MM.1S (cell line): ENCODE measurements at regions not wholly inside any gene's neighbourhood (a gene's known extent, or its start where the extent isn't known, plus 50 kb on each side); places are given as distances from the start of the nearest gene placed in this dataset.

Experiments
- DNase-seq: peaks from one replicate; pipeline ENCODE4 v3.0.0-alpha.2; 2015
- H2AFZ ChIP-seq: fragments of 300-600 bp; sonication (generic); 2 replicates; pipeline ENCODE4 v1.6.0; 2016; ENCODE audit warnings: antibody characterized with exemption, low read length
- H3F3A ChIP-seq: fragments of 300-600 bp; sonication (generic); 2 replicates; pipeline ENCODE4 v1.6.1; 2016; ENCODE audit warnings: mild to moderate bottlenecking, antibody characterized with exemption, low read length, moderate library complexity, mixed read lengths; ENCODE audit not compliant: insufficient read depth
- H3K27ac ChIP-seq: fragments of 300-600 bp; sonication (generic); 2 replicates; pipeline ENCODE4 v1.5.1; 2016; ENCODE audit warnings: mild to moderate bottlenecking, low read length
- H3K27me3 ChIP-seq: fragments of 300-600 bp; sonication (generic); replicated peaks from 2 replicates; pipeline ENCODE4 v1.6.0; 2016; ENCODE audit warnings: low read length; ENCODE audit not compliant: insufficient read depth
- H3K36me3 ChIP-seq: fragments of 300-600 bp; sonication (generic); replicated peaks from 2 replicates; pipeline ENCODE4 v1.6.1; 2016; ENCODE audit warnings: mild to moderate bottlenecking, low read length, mixed read lengths; ENCODE audit not compliant: insufficient read depth
- H3K4me1 ChIP-seq: fragments of 300-600 bp; sonication (generic); 2 replicates; pipeline ENCODE4 v1.6.1; 2016; ENCODE audit warnings: low read length, mixed read lengths
- H3K4me2 ChIP-seq: fragments of 300-600 bp; sonication (generic); 2 replicates; pipeline ENCODE4 v1.6.0; 2016; ENCODE audit warnings: low read depth, low read length
- H3K4me3 ChIP-seq: fragments of 300-600 bp; sonication (generic); 2 replicates; pipeline ENCODE4 v1.5.1; 2016; ENCODE audit warnings: low read length, mixed read lengths
- H3K79me2 ChIP-seq: fragments of 300-600 bp; sonication (generic); 2 replicates; pipeline ENCODE4 v1.6.1; 2016; ENCODE audit warnings: mixed run types, low read length, mixed read lengths
- H3K9ac ChIP-seq: fragments of 300-600 bp; sonication (generic); 2 replicates; pipeline ENCODE4 v1.6.1; 2016; ENCODE audit warnings: low read length, mixed read lengths
- H3K9me2 ChIP-seq: fragments of 300-600 bp; sonication (generic); replicated peaks from 2 replicates; pipeline ENCODE4 v1.6.1; 2016; ENCODE audit warnings: mild to moderate bottlenecking, low read length, mixed read lengths; ENCODE audit not compliant: insufficient read depth
- H3K9me3 ChIP-seq: fragments of 300-600 bp; sonication (generic); replicated peaks from 2 replicates; pipeline ENCODE4 v1.6.1; 2016; ENCODE audit warnings: mild to moderate bottlenecking, low read length, mixed read lengths; ENCODE audit not compliant: insufficient read depth
- H4K20me1 ChIP-seq: fragments of 300-600 bp; sonication (generic); 2 replicates; pipeline ENCODE4 v1.6.1; 2016; ENCODE audit warnings: mild to moderate bottlenecking, low read length, moderate library complexity, mixed read lengths; ENCODE audit not compliant: insufficient read depth
- EZH2 ChIP-seq: fragments of 300-600 bp; sonication (generic); optimal IDR thresholded peaks from 2 replicates; pipeline ENCODE3; 2017; ENCODE audit warnings: low read depth, mild to moderate bottlenecking, antibody characterized with exemption, low read length, mixed read lengths
- EZH2phosphoT487 ChIP-seq: fragments of 300-600 bp; sonication (generic); IDR thresholded peaks from 2 replicates; pipeline ENCODE4 v1.6.1; 2018; ENCODE audit warnings: antibody characterized with exemption, low read length
- TF ChIP-seq, protein P1 (sequence below): fragments of 300-600 bp; sonication (generic); IDR thresholded peaks from 2 replicates; pipeline ENCODE4 v1.5.1; 2016; ENCODE audit warnings: antibody characterized with exemption, low read length, mixed read lengths

DNA sequence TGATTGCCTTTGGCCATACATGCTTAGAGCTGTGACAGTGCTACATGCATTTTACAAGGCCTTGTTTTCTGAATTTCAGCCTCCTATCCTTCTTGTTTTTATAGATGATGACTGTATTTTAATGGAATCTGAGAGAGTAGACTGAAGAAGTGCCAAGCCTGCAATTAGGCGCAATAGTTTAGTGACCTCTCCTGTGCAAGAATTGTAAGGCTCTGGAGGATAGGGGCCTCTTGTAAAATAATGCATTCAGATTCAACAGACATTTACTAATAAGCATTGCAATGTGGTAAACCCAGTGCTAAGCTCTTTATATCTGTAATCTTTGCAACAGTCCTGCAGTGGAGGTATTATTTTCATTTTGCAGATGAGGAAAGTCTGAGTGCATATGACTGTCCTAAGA is 105.5 kb downstream of the TDRD15 start:
- Histone ChIP-seq H3K27me3 (no peaks in the 10 kb centered on the region), H3K9me3 (no peaks in the 10 kb centered on the region), H3K27ac (no peak overlapping the region), H3K9ac (no peak overlapping the region), H3K79me2 (no peaks in the 10 kb centered on the region), H2AFZ (no peak overlapping the region), H3K4me1 (no peaks in the 10 kb centered on the region), H3K4me2 (no peak overlapping the region), H3K36me3 (no peaks in the 10 kb centered on the region), H4K20me1 (no peaks in the 10 kb centered on the region), H3F3A (no peaks in the 10 kb centered on the region), H3K4me3 (no peak overlapping the region), H3K9me2 (no peaks in the 10 kb centered on the region)
- no peak for DNase-seq
- no peak for TF ChIP-seq EZH2phosphoT487

GRCh38 chr2:21230140-21230539 is 106.4 kb downstream of the TDRD15 start:
- Histone ChIP-seq H2AFZ (no peak overlapping the region), H3K9ac (no peak overlapping the region), H3K4me3 (no peak overlapping the region), H3K27me3 (no peaks in the 10 kb centered on the region), H3K36me3 (no peaks in the 10 kb centered on the region), H3K4me2 (no peak overlapping the region), H3K9me3 (no peaks in the 10 kb centered on the region), H4K20me1 (no peaks in the 10 kb centered on the region), H3F3A (no peaks in the 10 kb centered on the region), H3K4me1 (no peaks in the 10 kb centered on the region), H3K79me2 (no peaks in the 10 kb centered on the region), H3K9me2 (no peaks in the 10 kb centered on the region), H3K27ac (no peak overlapping the region)
- TF ChIP-seq EZH2 (no peak), EZH2phosphoT487 (no peak)
- TF ChIP-seq, protein P1, sequence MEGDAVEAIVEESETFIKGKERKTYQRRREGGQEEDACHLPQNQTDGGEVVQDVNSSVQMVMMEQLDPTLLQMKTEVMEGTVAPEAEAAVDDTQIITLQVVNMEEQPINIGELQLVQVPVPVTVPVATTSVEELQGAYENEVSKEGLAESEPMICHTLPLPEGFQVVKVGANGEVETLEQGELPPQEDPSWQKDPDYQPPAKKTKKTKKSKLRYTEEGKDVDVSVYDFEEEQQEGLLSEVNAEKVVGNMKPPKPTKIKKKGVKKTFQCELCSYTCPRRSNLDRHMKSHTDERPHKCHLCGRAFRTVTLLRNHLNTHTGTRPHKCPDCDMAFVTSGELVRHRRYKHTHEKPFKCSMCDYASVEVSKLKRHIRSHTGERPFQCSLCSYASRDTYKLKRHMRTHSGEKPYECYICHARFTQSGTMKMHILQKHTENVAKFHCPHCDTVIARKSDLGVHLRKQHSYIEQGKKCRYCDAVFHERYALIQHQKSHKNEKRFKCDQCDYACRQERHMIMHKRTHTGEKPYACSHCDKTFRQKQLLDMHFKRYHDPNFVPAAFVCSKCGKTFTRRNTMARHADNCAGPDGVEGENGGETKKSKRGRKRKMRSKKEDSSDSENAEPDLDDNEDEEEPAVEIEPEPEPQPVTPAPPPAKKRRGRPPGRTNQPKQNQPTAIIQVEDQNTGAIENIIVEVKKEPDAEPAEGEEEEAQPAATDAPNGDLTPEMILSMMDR, result no peak
- no peak for DNase-seq

DNA sequence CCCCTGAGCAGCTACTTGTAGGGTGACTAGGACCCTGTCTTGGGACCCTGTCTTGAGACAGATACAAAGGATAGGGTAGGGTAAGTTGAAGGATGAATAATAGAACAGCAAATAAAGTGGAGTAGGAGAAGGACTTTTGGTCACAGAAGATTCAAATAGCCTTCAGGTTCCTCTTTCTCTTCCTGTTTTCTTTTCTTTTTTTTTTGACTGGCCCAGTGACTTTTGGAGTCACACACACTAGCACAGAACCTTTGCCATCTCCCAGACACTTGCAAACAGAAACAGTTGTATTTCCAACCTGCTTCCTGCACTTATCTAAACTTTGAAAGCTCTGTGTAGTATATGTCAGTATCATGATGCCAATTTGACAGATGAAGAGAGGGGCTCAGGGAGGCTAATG is 108.2 kb downstream of the TDRD15 start:
- H3K36me3 ChIP-seq, result no peaks in the 10 kb centered on the region
- H3K9me2 ChIP-seq, result no peaks in the 10 kb centered on the region
- H3K9me3 ChIP-seq, result no peaks in the 10 kb centered on the region
- H3K4me3 ChIP-seq, result no peak overlapping the region
- no peaks in the 10 kb centered on the region for H3F3A ChIP-seq
- H3K9ac ChIP-seq, result no peak overlapping the region
- H3K79me2 ChIP-seq, result no peaks in the 10 kb centered on the region
- TF ChIP-seq EZH2 (no peak), EZH2phosphoT487 (no peak)
- TF ChIP-seq, protein P1, result no peak
- H3K27me3 ChIP-seq, result no peaks in the 10 kb centered on the region
- no peaks in the 10 kb centered on the region for H3K4me1 ChIP-seq
- DNase-seq, result no peak
- H3K4me2 ChIP-seq, result no peak overlapping the region
- H4K20me1 ChIP-seq, result no peaks in the 10 kb centered on the region
- no peak overlapping the region for H2AFZ ChIP-seq
- H3K27ac ChIP-seq, result no peak overlapping the region

DNA sequence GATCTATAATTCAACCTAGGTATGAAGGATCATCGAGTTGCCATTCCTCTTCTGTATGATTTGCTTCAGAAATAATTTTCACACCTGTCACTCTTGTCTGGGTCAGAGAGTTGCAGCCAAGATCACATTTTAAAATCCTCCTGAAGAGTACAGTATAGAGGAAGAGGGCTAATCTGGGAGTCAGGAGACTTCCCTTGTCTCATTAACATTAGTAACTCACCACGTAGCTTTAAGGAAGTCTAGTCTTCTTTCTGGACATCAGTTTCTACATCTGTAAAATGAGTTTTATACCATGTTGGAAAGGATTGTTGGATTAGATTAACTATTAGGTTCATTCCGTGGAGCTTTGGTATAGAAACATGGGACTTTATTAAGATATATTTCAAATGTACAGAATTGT is 109.4 kb downstream of the TDRD15 start:
- Histone ChIP-seq H3K9ac (no peak overlapping the region), H3K4me3 (no peak overlapping the region), H3F3A (no peaks in the 10 kb centered on the region), H3K4me1 (no peaks in the 10 kb centered on the region), H3K79me2 (no peaks in the 10 kb centered on the region), H3K27me3 (no peaks in the 10 kb centered on the region), H3K9me3 (no peaks in the 10 kb centered on the region), H3K9me2 (no peaks in the 10 kb centered on the region), H3K4me2 (no peak overlapping the region), H4K20me1 (no peaks in the 10 kb centered on the region), H3K36me3 (no peaks in the 10 kb centered on the region), H2AFZ (no peak overlapping the region), H3K27ac (no peak overlapping the region)
- no peak for DNase-seq
- TF ChIP-seq EZH2 (no peak), EZH2phosphoT487 (no peak)
- TF ChIP-seq, protein P1, result no peak
